ENCODE measurements at regions not wholly inside any gene's neighbourhood (a gene's known extent, or its start where the extent isn't known, plus 50 kb on each side); places are given as distances from the start of the nearest gene placed in this dataset.
"Not testable (repeated sequence)": the region's sequence is repeated elsewhere in the genome, so short reads cannot be mapped to it uniquely, and the experiment has no call there.

DNA sequence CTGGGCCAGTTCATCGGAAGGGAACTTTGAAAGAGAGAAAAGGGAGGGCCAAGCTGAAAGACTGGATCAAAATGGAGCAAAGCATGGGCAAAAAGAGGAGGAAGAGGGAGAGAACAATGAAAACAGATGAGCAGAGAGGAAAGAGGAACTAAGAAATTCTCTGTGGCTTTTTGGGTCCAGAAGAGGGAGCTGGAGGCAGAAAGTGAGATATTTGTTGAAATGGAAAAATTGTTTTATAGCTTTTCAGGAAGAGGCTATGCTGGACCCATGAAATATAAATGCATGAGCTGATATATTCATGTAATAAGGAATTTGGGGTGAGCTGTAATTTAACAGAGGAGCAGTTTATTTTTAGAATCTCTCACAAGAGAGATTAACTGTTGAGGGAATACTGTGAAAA, 457.3 kb downstream of the DMAC1 start:
- no peak for DNase-seq (ENCODE audit: low spot score)

DNA sequence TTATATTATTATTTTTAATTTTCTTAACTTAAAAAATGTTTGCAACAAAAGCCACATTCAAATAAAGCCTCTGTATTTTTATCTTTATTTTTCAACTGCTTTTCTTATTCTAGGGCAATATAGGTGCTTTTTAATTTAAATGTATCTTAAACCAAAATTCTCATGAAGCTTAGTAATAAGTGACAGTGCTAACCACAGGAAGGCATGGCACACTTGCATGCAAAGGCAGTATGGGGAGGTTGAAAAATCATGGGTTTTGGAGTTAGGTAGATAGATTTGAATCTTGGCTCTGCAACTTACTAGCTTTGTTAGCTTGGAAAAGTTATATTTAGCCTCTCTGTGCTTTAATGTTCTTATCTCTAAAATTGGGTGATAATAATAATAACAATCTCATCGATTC, 458.0 kb downstream of the DMAC1 start:
- DNase-seq (ENCODE audit: low spot score), result no peak

- DNase-seq (ENCODE audit: low spot score), result no peak
Observed at GRCh38 chr9:7340451-7340850, 459.1 kb downstream of the DMAC1 start.

GRCh38 chr9:7338586-7339281, 460.8 kb downstream of the DMAC1 start:
- DNase-seq (ENCODE audit: low spot score), result no peak

DNA sequence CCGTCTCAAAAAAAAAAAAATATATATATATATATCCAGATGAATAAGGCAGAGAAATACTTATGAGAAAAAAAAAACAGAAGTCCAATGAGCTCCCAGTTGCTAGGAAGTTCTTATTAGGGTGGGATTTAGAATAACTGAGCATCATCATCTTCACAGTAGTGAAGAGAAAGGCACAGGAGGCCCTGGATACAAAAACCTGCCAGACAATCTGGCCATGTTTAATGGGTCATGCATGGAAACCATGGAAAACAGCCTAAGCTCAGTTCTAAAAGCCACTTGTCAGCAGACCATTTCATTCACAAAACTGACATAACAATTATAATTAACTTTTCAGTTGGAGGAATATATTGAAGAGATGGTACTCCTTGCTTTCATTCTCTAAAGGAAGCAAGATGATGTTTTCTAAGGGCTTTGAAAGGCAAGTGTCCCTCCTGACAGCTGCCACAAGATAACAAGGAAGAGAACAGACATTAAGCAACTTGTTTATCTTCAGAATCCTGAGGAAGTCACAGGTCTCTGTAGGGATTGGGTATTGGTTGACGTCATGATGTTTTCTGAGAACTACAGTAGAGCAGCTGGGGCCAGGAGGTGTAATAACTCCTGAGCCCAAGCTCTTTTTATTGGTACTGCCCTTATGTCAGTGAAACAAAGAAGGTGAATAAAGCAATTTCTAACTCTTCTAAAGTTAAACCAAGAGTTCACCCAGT, 463.1 kb downstream of the DMAC1 start:
- DNase-seq (ENCODE audit: low spot score), result no peak

GRCh38 chr9:7333719-7334118, 465.9 kb downstream of the DMAC1 start:
- no peak for DNase-seq (ENCODE audit: low spot score)

DNA sequence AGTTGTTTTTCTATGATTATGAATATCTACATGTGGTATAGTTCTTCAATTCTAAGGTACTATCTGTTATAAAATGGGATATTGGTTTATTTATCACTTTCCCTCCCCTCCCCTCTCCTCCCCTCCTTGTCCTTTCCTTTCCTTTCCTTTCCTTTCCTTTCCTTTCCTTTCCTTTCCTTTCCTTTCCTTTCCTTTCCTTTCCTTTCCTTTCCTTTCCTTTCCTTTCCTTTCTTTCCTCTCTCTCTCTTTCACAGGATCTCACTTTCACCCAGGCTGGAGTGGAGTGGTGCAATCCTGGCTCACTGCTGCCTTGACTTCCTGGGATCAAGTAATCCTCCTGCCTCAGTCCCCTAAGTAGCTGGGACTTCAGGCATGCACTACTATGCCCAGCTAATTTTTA, 466.8 kb downstream of the DMAC1 start:
- no peak for DNase-seq (ENCODE audit: low spot score)

DNA sequence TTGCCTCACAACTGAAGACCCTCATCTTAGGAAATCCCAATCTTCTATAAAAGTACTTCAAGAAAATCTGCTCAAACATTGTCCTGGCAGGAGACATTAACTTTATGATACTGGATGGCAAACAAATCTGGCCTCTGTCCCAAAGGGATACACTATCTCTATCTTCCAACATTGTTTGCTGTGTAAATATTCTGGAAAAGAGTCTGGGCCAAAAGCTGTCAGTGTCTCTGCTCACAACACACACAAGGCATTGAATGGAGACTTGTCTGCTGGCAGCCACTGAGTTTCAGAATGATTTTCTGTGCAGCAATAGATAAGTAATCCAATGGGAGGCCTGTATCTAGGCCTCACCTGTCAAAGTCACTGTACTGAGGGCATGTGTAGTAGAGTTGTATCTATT, 471.1 kb downstream of the DMAC1 start:
- DNase-seq (ENCODE audit: low spot score), result no peak

DNA sequence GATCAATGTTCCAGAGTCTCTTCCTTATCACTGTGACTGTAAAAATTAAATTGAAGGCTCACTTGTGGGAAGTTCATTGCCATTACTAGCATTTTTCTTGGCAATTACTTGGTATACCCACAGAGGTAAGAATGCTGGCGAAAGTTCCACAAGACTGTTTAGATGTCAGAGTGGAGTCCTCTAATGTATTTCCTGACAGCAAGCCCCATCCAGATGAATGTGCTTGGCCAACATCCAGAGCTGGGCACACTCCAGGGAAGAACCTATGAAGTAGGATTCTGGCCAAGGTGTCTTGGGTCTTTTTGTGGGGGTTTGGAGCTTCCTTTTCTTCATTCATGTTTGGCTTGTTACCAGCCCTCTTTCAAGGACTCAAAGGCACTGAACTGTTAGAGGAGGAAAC, 473.6 kb downstream of the DMAC1 start:
- DNase-seq (ENCODE audit: low spot score), result no peak

GRCh38 chr9:7324152-7324598, 475.4 kb downstream of the DMAC1 start:
- DNase-seq (ENCODE audit: low spot score), result no peak

GRCh38 chr9:7320841-7321240, 478.7 kb downstream of the DMAC1 start:
- no peak for DNase-seq (ENCODE audit: low spot score)

DNA sequence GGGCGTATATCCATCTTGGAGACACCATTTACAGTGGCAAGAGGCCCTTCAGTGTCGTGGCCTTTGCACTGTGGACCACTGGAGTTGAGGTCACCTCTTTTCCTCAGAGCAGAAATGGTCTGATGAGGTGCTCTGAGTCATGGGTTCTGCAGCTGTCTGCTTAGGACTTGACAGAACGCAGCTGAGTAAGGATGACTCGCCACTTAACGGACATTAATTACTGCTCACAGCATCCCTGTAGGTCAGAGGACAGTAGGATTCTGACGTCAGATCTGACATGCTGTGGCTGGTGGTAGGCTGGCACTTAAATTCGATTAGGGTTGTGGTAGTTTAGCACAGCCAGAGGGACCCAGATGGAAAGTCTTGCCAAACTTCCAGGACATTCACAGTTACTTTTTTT, 479.4 kb downstream of the DMAC1 start:
- DNase-seq (ENCODE audit: low spot score), result no peak

- DNase-seq (ENCODE audit: low spot score), result no peak
Observed at GRCh38 chr9:7318920-7319319, 480.7 kb downstream of the DMAC1 start.

DNA sequence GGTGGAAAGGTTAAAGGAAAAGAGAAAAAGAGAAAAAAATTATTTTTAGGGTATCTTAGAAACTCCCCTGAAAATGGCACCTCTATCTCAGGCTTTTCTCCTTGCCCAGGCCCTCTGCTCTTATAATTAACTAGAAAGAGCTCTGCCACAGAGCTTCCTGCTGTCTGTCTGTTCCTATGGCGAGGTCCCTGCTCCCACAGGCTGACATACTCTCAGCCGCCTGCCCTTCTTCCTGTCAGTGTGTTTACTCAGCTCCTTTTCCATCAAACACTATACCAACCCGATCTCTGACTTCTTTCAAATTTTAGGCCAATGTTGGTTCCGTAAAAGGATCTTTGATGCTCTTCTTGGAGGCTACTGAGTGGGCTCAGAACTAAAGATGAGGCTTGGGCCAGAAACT, 482.6 kb downstream of the DMAC1 start:
- no peak for DNase-seq (ENCODE audit: low spot score)

DNA sequence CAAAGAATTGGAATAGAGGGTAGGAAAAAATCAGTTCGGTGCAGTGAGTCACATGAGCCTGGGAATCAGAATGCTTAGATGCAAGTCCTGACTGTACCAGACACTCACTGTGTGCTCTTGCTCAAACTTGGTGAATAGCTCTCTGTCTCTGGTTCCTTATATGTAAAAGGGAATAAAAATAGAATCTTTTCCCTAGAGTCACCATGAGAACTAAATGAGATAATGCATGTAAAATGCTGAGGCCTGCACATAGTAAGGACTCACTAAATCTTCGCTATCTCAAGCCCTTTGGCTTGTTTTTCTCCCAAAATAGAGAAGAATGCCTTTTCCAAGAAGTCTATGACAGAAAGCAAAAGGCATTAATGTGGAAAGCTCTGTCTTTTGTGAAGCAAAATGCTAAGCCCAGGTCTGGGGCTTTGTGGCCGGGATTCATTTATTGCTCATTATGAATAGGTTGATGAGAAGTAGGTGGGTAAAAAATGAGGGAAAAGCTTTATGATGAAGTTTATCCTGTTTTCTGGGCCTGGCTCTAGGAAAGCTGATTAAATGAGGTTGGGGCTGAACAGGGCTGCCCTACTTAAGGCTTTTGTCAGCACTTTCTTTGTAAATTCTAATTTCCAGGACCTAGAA, 483.3 kb downstream of the DMAC1 start:
- no peak for DNase-seq (ENCODE audit: low spot score)

- DNase-seq (ENCODE audit: low spot score), result no peak
Observed at GRCh38 chr9:7315746-7316145, 483.8 kb downstream of the DMAC1 start.

DNA sequence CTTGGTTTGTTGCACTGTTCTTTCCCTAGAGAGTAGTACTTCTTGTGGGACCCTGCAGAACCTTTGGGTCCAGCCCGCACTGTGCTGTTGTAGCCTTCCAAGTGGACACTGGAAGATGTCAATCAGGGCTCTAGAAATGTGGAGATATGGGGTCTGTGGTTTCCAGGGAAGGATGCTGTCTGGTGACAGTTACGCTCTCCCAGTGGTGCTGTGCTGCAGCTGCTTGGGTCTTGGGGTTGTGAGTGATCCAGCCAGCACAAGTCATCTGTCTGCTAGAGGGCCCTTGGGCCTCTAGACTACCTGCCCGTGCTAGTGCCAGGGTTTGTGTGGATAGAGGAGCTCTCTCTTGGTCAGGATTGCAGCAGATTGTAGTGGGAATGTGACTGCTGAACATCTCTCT, 484.5 kb downstream of the DMAC1 start:
- DNase-seq (ENCODE audit: low spot score), result no peak

GRCh38 chr9:7313389-7313788, 486.2 kb downstream of the DMAC1 start:
- no peak for DNase-seq (ENCODE audit: low spot score)

GRCh38 chr9:7309051-7309450, 490.5 kb downstream of the DMAC1 start:
- not testable (repeated sequence) for DNase-seq (ENCODE audit: low spot score)

DNA sequence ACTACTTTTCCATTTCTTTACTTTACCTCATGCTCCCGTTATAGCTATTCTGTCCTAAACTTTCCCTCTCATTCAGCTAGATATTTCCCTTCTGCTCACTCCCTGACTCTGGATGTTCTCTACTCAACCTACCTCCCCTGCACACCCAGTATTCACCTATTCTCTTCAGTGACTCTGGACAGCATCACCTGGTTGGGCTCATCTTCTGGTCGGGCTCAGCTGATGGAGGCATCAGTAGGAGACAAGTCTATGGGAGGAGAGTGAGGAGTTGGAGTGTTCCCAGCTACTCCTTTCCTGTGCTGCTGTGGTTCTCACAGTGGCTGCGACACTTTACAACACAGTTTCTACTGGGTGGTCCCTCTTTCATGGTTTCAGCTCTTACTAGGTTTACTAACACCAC, 493.9 kb downstream of the DMAC1 start:
- DNase-seq (ENCODE audit: low spot score), result no peak

DNA sequence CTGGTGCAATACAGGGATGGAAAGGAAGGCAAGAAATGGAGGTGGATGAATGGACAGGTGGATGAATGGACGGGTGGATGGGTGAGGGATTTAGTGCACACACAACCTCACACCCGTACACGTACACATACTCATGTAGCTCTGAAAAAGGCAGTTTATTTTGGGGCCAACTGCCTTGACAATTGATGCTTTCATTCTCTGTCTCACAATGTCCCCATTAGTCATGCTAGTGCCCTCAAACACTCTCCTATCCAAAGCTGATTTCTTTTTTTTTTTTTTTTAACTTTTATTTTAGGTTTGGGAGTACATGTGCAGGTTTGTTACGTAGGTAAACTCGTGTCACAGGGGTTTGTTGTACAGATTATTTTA, 495.0 kb downstream of the DMAC1 start:
- DNase-seq (ENCODE audit: low spot score), result no peak

DNA sequence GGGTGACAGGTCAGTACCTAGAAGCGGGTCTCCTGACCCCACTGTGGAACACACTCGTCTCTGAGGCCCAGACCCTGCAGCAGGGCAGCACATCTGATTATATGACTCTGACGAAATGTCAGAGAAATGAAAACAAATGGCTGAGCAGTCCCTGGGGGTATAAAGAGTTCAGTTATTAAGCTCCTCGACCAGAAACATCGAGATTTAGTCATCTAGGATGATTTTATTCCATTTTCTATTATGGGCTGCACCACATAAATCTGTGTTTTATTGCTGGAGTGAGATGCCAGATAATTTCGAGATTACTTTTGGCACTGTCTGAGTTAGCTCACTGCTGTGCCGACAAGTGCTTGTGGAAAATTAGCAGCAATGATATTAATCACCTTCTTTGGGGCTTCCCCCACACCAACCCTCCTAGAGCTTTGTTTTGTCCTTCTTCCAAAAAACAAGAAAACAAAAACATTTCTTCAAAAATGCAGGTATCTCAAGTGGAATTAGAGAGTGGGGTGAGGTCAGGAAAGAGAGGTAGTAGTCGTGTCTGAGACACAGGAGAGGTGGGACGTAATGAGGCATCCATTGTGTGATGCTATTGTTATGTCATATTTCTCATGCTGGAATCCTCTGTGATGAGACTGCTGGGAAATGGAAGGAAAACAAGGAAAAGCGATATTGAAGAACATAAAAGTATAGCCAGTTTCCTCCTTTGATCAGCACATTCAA, 495.5 kb downstream of the DMAC1 start:
- DNase-seq (ENCODE audit: low spot score), result no peak

- DNase-seq (ENCODE audit: low spot score), result no peak
Observed at GRCh38 chr9:7300484-7300883, 499.1 kb downstream of the DMAC1 start.
